Esophagus muscularis mucosa (tissue), 4 donors: ENCODE measurements at regions not wholly inside any gene's neighbourhood (a gene's known extent, or its start where the extent isn't known, plus 50 kb on each side); places are given as distances from the start of the nearest gene placed in this dataset.

ENCODE experiments used
- DNase-seq: peaks from one replicate; pipeline ENCODE4 v3.0.0-alpha.2; 2017; ENCODE audit errors: extremely low spot score
- H3K27ac ChIP-seq, 4 donors: fragments of 200-600 bp; sonication (generic); replicated peaks in 1 of 4; 1 replicate in 3 of 4; 2 replicates in 1 of 4; pipeline ENCODE4 v1.5.1; 2016 to 2019; ENCODE audit warnings: mild to moderate bottlenecking in 1 of 4
- H3K27me3 ChIP-seq, 4 donors: fragments of 200-600 bp; sonication (generic); one replicate each; pipeline versions ENCODE4 v1.5.1 to v1.6.0; 2016 to 2019
- H3K36me3 ChIP-seq, 4 donors: fragments of 200-600 bp; sonication (generic); one replicate each; pipeline ENCODE4 v1.5.1; 2016 to 2019
- H3K4me1 ChIP-seq, 4 donors: fragments of 200-600 bp; sonication (generic); one replicate each; pipeline ENCODE4 v1.5.1; 2016 to 2019
- H3K4me3 ChIP-seq, 4 donors: fragments of 200-600 bp; sonication (generic); 1 replicate in 2 of 4; 2 replicates in 2 of 4; pipeline ENCODE4 v1.5.1; 2016 to 2019; ENCODE audit warnings: mild to moderate bottlenecking in 4 of 4, moderate library complexity in 1 of 4
- H3K9me3 ChIP-seq, 4 donors: fragments of 200-600 bp; sonication (generic); 1 replicate in 3 of 4; 2 replicates in 1 of 4; pipeline ENCODE4 v1.5.1; 2016 to 2019
- EP300 ChIP-seq: sonication (generic); formaldehyde crosslinking; IDR thresholded peaks from one replicate; pipeline ENCODE4 v1.6.1; 2017; ENCODE audit warnings: antibody characterized with exemption
- POLR2A ChIP-seq: fragments of 450-650 bp; IDR thresholded peaks from one replicate; pipeline ENCODE4 v1.6.1; 2017; ENCODE audit warnings: antibody characterized with exemption, moderate library complexity, mild to moderate bottlenecking, low read depth
- POLR2AphosphoS5 ChIP-seq, 2 donors: sonication (generic); formaldehyde crosslinking; IDR thresholded peaks; one replicate each; pipeline ENCODE4 v1.6.1; 2017; ENCODE audit warnings: antibody characterized with exemption in 2 of 2
- WGBS: methylation state at CpG from one replicate; pipeline ENCODE4 v1.1.5; 2018; 5-methylcytosine and 5-hydroxymethylcytosine counted together
- intact Hi-C: fragments of 100-400 bp; cut with DNase I; formaldehyde crosslinking; loops from one replicate; pipeline ENCODE4 v1.15.1; 2023
- TF ChIP-seq, protein P1 (sequence below), 3 experiments: fragments of 200-600 bp in 2 of 3; fragments of 450-650 bp in 1 of 3; sonication (generic) in 2 of 3; IDR thresholded peaks; one replicate each; pipeline ENCODE4 v1.5.1; 2017 to 2019; ENCODE audit warnings: antibody characterized with exemption in 3 of 3, mild to moderate bottlenecking in 2 of 3, moderate library complexity in 1 of 3

DNA sequence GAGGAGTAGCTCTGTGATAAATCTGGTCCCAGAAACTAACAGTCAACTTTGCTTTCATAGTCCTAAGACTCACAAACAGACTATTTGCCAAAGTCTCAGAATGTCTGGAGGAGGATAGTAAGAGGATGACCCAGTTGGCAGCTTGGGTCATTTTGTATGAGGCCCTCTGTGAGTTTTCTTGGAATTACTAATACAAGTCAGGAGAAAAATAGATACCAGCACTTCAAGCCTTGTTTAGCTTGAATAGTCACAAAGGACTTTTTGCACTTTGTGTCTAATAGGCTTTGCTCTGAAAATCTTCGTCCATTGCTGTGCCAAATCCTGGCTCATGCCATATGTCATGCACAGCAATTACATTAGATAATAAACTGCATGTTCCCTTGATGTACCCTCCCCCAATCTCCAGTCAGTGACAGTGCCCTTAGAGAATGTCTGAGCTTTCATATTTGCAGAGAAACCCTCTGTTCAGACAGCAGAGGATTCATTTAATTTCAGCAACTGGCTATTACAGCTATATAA, 612.8 kb downstream of the CSNK1G3 start:
- 43% methylated on average over 1 of the region's 1 CpG for whole genome bisulfite sequencing
- no peaks in the 10 kb centered on the region for H3K9me3 ChIP-seq
- peak overlapping the region in 2 of 4 donors; percentile 1 to 34 for H3K27ac ChIP-seq
- H3K36me3 ChIP-seq, result no peaks in the 10 kb centered on the region
- TF ChIP-seq, protein P1, sequence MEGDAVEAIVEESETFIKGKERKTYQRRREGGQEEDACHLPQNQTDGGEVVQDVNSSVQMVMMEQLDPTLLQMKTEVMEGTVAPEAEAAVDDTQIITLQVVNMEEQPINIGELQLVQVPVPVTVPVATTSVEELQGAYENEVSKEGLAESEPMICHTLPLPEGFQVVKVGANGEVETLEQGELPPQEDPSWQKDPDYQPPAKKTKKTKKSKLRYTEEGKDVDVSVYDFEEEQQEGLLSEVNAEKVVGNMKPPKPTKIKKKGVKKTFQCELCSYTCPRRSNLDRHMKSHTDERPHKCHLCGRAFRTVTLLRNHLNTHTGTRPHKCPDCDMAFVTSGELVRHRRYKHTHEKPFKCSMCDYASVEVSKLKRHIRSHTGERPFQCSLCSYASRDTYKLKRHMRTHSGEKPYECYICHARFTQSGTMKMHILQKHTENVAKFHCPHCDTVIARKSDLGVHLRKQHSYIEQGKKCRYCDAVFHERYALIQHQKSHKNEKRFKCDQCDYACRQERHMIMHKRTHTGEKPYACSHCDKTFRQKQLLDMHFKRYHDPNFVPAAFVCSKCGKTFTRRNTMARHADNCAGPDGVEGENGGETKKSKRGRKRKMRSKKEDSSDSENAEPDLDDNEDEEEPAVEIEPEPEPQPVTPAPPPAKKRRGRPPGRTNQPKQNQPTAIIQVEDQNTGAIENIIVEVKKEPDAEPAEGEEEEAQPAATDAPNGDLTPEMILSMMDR (IDR thresholded peaks at IDR 0.05), result no peak
- TF ChIP-seq POLR2A (no peak), EP300 (no peak), POLR2AphosphoS5 (IDR thresholded peaks at IDR 0.05) (no peak)
- H3K4me3 ChIP-seq, result no peak overlapping the region
- H3K4me1 ChIP-seq, result peaks cover 0 to 26% (median 19%) of the 10 kb centered on the region in 4 donors
- H3K27me3 ChIP-seq, result no peaks in the 10 kb centered on the region
- DNase-seq, result no peak
- intact Hi-C loops, result no loop called here

DNA sequence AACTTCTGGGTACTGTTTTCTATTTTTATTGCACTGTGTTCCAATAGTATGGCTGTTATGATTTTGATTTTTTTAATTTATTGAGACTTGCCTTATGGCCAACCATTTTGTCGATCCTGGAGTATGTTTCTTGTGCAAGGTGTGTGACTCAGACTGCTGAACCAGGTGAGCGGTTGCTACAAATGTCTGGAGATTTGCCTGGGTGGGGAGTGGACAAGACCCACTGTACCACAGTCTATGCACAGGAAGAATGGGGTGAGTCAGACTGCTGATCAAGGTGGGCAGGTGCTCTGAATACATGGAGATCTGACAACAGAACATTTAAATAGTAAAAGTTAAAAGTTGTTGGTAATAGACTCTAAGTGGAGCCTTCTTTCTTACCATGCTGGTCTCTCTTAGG, 609.2 kb downstream of the CSNK1G3 start:
- Histone ChIP-seq H3K36me3 (no peaks in the 10 kb centered on the region), H3K4me3 (no peak overlapping the region), H3K9me3 (no peaks in the 10 kb centered on the region), H3K27me3 (no peaks in the 10 kb centered on the region), H3K27ac (no peak overlapping the region), H3K4me1 (peaks cover 0 to 21% (median 17%) of the 10 kb centered on the region in 4 donors)
- TF ChIP-seq, protein P1 (IDR thresholded peaks at IDR 0.05), result no peak
- TF ChIP-seq POLR2A (no peak), POLR2AphosphoS5 (IDR thresholded peaks at IDR 0.05) (no peak), EP300 (no peak)
- intact Hi-C loops, result no loop called here
- no peak for DNase-seq
- WGBS, result 90% methylated on average over 2 of the region's 2 CpGs

DNA sequence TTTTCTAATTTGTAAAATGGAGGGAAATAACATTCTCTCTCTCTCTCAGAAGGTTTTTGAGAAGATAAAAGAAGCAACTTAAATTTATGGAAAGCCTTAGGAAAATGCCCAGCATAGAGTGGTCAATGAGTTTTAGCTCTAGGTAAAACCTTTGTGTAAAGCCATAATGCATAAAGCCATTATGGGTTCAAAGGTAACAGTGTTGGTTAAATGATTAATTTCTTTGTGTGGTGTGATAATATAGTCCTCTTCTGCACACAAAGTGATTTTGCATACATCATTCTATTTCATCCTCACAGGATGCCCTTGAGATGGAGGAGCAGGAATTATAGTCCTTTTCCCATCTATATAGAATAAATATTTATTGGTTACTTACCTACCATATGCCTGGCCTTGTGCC, 602.9 kb downstream of the CSNK1G3 start:
- Histone ChIP-seq H3K4me1 (no peaks in the 10 kb centered on the region), H3K27me3 (no peaks in the 10 kb centered on the region), H3K4me3 (no peak overlapping the region), H3K27ac (no peak overlapping the region), H3K36me3 (no peaks in the 10 kb centered on the region), H3K9me3 (no peaks in the 10 kb centered on the region)
- intact Hi-C loops, result no loop called here
- TF ChIP-seq POLR2A (no peak), EP300 (no peak), POLR2AphosphoS5 (IDR thresholded peaks at IDR 0.05) (no peak)
- TF ChIP-seq, protein P1 (IDR thresholded peaks at IDR 0.05), result no peak
- no peak for DNase-seq

DNA sequence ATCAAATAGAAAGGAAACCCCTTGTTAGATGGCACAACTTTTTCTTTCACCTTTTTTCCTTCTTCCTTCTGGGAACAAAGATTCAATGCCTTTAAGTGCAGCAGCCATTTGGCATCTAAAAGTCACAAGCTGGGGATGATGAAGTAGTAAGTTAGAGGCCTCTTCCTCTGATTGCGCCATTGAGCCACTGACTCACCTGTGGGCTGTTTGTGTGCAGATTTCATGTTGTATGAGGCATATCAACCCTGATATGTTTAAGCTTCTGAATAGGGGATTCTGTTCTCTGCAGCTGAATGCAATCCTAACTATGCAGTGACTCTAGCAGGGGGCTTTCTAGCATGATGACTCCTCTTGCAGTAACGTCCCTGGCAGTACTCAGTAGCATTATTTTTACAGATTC, 599.9 kb downstream of the CSNK1G3 start:
- H3K4me3 ChIP-seq, result no peak overlapping the region
- no peaks in the 10 kb centered on the region for H3K4me1 ChIP-seq
- no peaks in the 10 kb centered on the region for H3K27me3 ChIP-seq
- WGBS, result 88% methylated on average over 2 of the region's 2 CpGs
- no peak overlapping the region for H3K27ac ChIP-seq
- no peaks in the 10 kb centered on the region for H3K36me3 ChIP-seq
- intact Hi-C loops, result no loop called here
- TF ChIP-seq POLR2A (no peak), EP300 (no peak), POLR2AphosphoS5 (IDR thresholded peaks at IDR 0.05) (no peak)
- TF ChIP-seq, protein P1 (IDR thresholded peaks at IDR 0.05), result no peak
- H3K9me3 ChIP-seq, result no peaks in the 10 kb centered on the region
- no peak for DNase-seq

DNA sequence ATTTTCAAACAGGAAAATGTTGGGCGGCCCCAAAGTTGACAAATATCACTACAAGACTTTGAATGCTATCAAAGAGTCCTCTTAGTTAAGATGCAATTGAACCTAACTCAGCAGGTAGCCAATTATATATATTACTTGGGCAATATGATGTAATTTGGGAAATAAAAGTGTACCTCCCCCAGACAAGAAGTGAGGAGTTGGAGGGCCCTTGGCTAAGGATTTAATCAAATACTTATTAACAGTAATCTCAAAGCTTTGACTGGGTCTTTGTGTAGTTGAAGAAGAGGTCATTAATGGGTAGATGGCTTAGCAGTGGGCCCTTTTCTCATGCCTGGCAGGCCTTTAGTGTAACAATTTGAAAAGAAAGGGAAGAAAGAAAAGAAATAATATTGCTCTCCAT, 599.0 kb downstream of the CSNK1G3 start:
- Histone ChIP-seq H3K27me3 (no peaks in the 10 kb centered on the region), H3K4me1 (no peaks in the 10 kb centered on the region), H3K4me3 (no peak overlapping the region), H3K36me3 (no peaks in the 10 kb centered on the region), H3K9me3 (no peaks in the 10 kb centered on the region), H3K27ac (no peak overlapping the region)
- intact Hi-C loops, result no loop called here
- TF ChIP-seq EP300, result no peak
- no peak for TF ChIP-seq POLR2A
- no peak for TF ChIP-seq POLR2AphosphoS5 (IDR thresholded peaks at IDR 0.05)
- TF ChIP-seq, protein P1 (IDR thresholded peaks at IDR 0.05), result no peak
- DNase-seq, result no peak
- WGBS, result 93% methylated on average over 1 of the region's 1 CpG
